Osteocyte (in vitro differentiated cells): ENCODE measurements at regions not wholly inside any gene's neighbourhood (a gene's known extent, or its start where the extent isn't known, plus 50 kb on each side); places are given as distances from the start of the nearest gene placed in this dataset.

Experiments
- DNase-seq: peaks from one replicate; pipeline ENCODE4 v3.0.0; 2021; ENCODE audit warnings: mixed read lengths; ENCODE audit not compliant: unreplicated experiment; ENCODE audit errors: extremely low spot score
- H3K27ac Mint-ChIP-seq: one replicate; pipeline ENCODE4 v1.8.0; 2021; ENCODE audit warnings: mild to moderate bottlenecking, mixed read lengths; ENCODE audit not compliant: unreplicated experiment
- H3K27me3 Mint-ChIP-seq: one replicate; pipeline ENCODE4 v1.8.0; 2021; ENCODE audit warnings: mixed read lengths; ENCODE audit not compliant: unreplicated experiment
- H3K36me3 Mint-ChIP-seq: one replicate; pipeline ENCODE4 v1.8.0; 2021; ENCODE audit warnings: mixed read lengths; ENCODE audit not compliant: unreplicated experiment
- H3K4me1 Mint-ChIP-seq: one replicate; pipeline ENCODE4 v1.8.0; 2021; ENCODE audit warnings: mixed read lengths; ENCODE audit not compliant: unreplicated experiment
- H3K4me3 Mint-ChIP-seq: one replicate; pipeline ENCODE4 v1.8.0; 2021; ENCODE audit warnings: mild to moderate bottlenecking, moderate library complexity, mixed read lengths; ENCODE audit not compliant: unreplicated experiment
- H3K9me3 Mint-ChIP-seq: one replicate; pipeline ENCODE4 v1.8.0; 2021; ENCODE audit warnings: mixed read lengths; ENCODE audit not compliant: unreplicated experiment
- TF ChIP-seq, protein P1 (sequence below): fragments of 200-600 bp; sonication (generic); IDR thresholded peaks from 2 replicates; pipeline ENCODE4 v1.5.0; 2021; ENCODE audit warnings: antibody characterized with exemption, mild to moderate bottlenecking, moderate library complexity

- no peak overlapping the region for H3K27ac Mint-ChIP-seq
- no peaks in the 10 kb centered on the region for H3K4me1 Mint-ChIP-seq
- H3K9me3 Mint-ChIP-seq = peaks cover 10% of the 10 kb centered on the region
- no peak for DNase-seq
- no peak overlapping the region for H3K4me3 Mint-ChIP-seq
- H3K36me3 Mint-ChIP-seq = no peaks in the 10 kb centered on the region
- TF ChIP-seq, protein P1, sequence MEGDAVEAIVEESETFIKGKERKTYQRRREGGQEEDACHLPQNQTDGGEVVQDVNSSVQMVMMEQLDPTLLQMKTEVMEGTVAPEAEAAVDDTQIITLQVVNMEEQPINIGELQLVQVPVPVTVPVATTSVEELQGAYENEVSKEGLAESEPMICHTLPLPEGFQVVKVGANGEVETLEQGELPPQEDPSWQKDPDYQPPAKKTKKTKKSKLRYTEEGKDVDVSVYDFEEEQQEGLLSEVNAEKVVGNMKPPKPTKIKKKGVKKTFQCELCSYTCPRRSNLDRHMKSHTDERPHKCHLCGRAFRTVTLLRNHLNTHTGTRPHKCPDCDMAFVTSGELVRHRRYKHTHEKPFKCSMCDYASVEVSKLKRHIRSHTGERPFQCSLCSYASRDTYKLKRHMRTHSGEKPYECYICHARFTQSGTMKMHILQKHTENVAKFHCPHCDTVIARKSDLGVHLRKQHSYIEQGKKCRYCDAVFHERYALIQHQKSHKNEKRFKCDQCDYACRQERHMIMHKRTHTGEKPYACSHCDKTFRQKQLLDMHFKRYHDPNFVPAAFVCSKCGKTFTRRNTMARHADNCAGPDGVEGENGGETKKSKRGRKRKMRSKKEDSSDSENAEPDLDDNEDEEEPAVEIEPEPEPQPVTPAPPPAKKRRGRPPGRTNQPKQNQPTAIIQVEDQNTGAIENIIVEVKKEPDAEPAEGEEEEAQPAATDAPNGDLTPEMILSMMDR = no peak
- H3K27me3 Mint-ChIP-seq = no peaks in the 10 kb centered on the region
These were observed 208.6 kb upstream of the PRR20A start for GRCh38 chr13:56932104-56932503.

- Mint-ChIP-seq H3K4me3 (no peak overlapping the region), H3K4me1 (no peaks in the 10 kb centered on the region), H3K9me3 (no peaks in the 10 kb centered on the region), H3K36me3 (no peaks in the 10 kb centered on the region), H3K27ac (no peak overlapping the region), H3K27me3 (no peaks in the 10 kb centered on the region)
- TF ChIP-seq, protein P1 = no peak
- DNase-seq = no peak
These were observed 186.8 kb upstream of the PRR20A start for GRCh38 chr13:56953965-56954364.

GRCh38 chr13:56975647-56976046 is 165.1 kb upstream of the PRR20A start:
- Mint-ChIP-seq H3K27ac (no peak overlapping the region), H3K9me3 (peaks cover 35% of the 10 kb centered on the region), H3K27me3 (no peaks in the 10 kb centered on the region), H3K4me1 (no peaks in the 10 kb centered on the region), H3K36me3 (no peaks in the 10 kb centered on the region), H3K4me3 (no peak overlapping the region)
- TF ChIP-seq, protein P1 = no peak
- no peak for DNase-seq

DNA sequence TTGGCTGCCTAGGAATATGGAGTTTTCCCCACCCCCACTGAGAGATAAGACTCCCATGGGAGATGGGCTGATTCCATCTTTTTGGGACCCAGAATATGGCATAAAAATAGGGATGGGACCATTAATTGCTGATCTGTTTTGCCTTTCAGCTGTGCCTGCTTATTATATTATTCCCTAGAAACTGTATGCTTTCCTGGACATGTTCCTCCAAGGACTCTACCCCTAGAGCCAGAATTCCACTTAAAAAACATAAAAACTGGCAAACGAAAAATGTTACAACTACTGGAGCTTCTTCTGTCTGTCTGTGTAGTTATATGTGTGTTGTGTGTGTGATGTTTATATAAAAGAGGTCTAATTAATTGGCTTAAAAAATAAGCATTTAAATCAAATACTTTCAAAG is 159.9 kb upstream of the PRR20A start:
- Mint-ChIP-seq H3K36me3 (no peaks in the 10 kb centered on the region), H3K27me3 (no peaks in the 10 kb centered on the region), H3K9me3 (peaks cover 25% of the 10 kb centered on the region), H3K4me3 (no peak overlapping the region), H3K4me1 (no peaks in the 10 kb centered on the region), H3K27ac (no peak overlapping the region)
- TF ChIP-seq, protein P1 = no peak
- DNase-seq = no peak

- TF ChIP-seq, protein P1 = no peak
- no peaks in the 10 kb centered on the region for H3K4me1 Mint-ChIP-seq
- H3K4me3 Mint-ChIP-seq = no peak overlapping the region
- no peaks in the 10 kb centered on the region for H3K27me3 Mint-ChIP-seq
- no peak for DNase-seq
- H3K36me3 Mint-ChIP-seq = no peaks in the 10 kb centered on the region
- peaks cover 11% of the 10 kb centered on the region for H3K9me3 Mint-ChIP-seq
- H3K27ac Mint-ChIP-seq = no peak overlapping the region
These were observed 154.6 kb upstream of the PRR20A start for GRCh38 chr13:56986121-56986520.
